HepG2 (cell line): ENCODE measurements at regions not wholly inside any gene's neighbourhood (a gene's known extent, or its start where the extent isn't known, plus 50 kb on each side); places are given as distances from the start of the nearest gene placed in this dataset.

ENCODE experiments used
- ATAC-seq: fragments of 200-7000 bp; cut with Tn5 transposase; 3 replicates; pipeline ENCODE4 v1.9.1; 2020; ENCODE audit warnings: mild to moderate bottlenecking, moderate library complexity
- BruUV-seq: library from RNA; stranded (reverse); fragments of 400-500 nt; replicated peaks from 2 replicates; lab custom pipeline; 2021; lab: Mats Ljungman, UMichigan
- CTCF ChIA-PET: fragments of 300-600 bp; formaldehyde crosslinking; extraction: SDS; loops from one replicate; lab custom pipeline; 2021; ENCODE audit warnings: low total read pairs, inconsistent platforms, low intra/inter-chr PET ratio; lab: Yijun Ruan, JAX
- POLR2A ChIA-PET: fragments of 350-600 bp; sonication (Branson Sonifier 250); formaldehyde crosslinking; loops from one replicate; lab custom pipeline; 2020; ENCODE audit warnings: antibody characterized with exemption, inconsistent platforms; lab: Yijun Ruan, JAX
- DNase-seq: peaks from one replicate; pipeline ENCODE4 v3.0.0-alpha.2; 2015; ENCODE audit warnings: low spot score
- FAIRE-seq: peaks from 3 replicates; lab custom pipeline; 2011; peaks lifted over from hg19 to GRCh38; lab: Jason Lieb, UNC
- H2AFZ ChIP-seq: one replicate; pipeline ENCODE4 v1.6.1; 2011; ENCODE audit warnings: low read length, inconsistent platforms
- H3K27ac ChIP-seq: fragments of 300-600 bp; 3 replicates; pipeline ENCODE4 v1.8.0; 2011; ENCODE audit warnings: mixed run types, mild to moderate bottlenecking, mixed read lengths, low read length, inconsistent platforms; ENCODE audit not compliant: insufficient read depth; ENCODE audit errors: extremely low read length
- H3K27me3 ChIP-seq, 2 experiments: fragments of 200-600 bp in 1 of 2; 2 replicates in 1 of 2; 3 replicates in 1 of 2; pipeline versions ENCODE4 v1.6.0 to v1.8.0; 2011; ENCODE audit warnings: low read length in 2 of 2, mild to moderate bottlenecking in 2 of 2, moderate library complexity in 2 of 2, inconsistent platforms in 1 of 2; ENCODE audit not compliant: insufficient read depth in 2 of 2, control insufficient read depth in 1 of 2
- H3K36me3 ChIP-seq, 2 experiments: fragments of 200-600 bp in 1 of 2; replicated peaks in 1 of 2; 2 replicates in 1 of 2; 3 replicates in 1 of 2; pipeline versions ENCODE4 v1.5.1 to v1.8.0; 2011; ENCODE audit warnings: low read length in 2 of 2, inconsistent platforms in 1 of 2; ENCODE audit not compliant: insufficient read depth in 2 of 2, control insufficient read depth in 1 of 2
- H3K4me1 ChIP-seq: 2 replicates; pipeline ENCODE4 v1.5.1; 2012; ENCODE audit warnings: low read length, inconsistent platforms; ENCODE audit not compliant: insufficient read depth
- H3K4me2 ChIP-seq: 2 replicates; pipeline ENCODE4 v1.6.0; 2011; ENCODE audit warnings: low read depth, low read length, inconsistent platforms
- H3K4me3 ChIP-seq, 3 experiments: fragments of 200-600 bp in 1 of 3; sonication (generic), shearing (Covaris generic) in 1 of 3; replicated peaks in 1 of 3; 2 replicates each; pipeline ENCODE4 v1.5.1; 2011 to 2016; ENCODE audit warnings: low read length in 3 of 3, inconsistent platforms in 2 of 3, low read depth in 2 of 3, mild to moderate bottlenecking in 2 of 3, control low read depth in 1 of 3, mixed read lengths in 1 of 3; ENCODE audit not compliant: insufficient read depth in 1 of 3
- H3K79me2 ChIP-seq: one replicate; pipeline ENCODE4 v1.6.1; 2011; ENCODE audit warnings: low read length, inconsistent platforms; ENCODE audit not compliant: insufficient read depth
- H3K9ac ChIP-seq: 2 replicates; pipeline ENCODE4 v1.6.0; 2011; ENCODE audit warnings: mild to moderate bottlenecking, low read depth, low read length, inconsistent platforms; ENCODE audit not compliant: insufficient read depth
- H3K9me3 ChIP-seq: 2 replicates; pipeline ENCODE4 v1.5.1; 2012; ENCODE audit warnings: mild to moderate bottlenecking, low read length
- H4K20me1 ChIP-seq: 2 replicates; pipeline ENCODE4 v1.6.0; 2011; ENCODE audit warnings: inconsistent platforms, mild to moderate bottlenecking, low read length, moderate library complexity; ENCODE audit not compliant: insufficient read depth
- FOXK1 ChIP-seq: sonication (generic); formaldehyde crosslinking; IDR thresholded peaks from 2 replicates; pipeline ENCODE4 v1.4.0; 2020; ENCODE audit warnings: low read depth, missing genetic modification reagents, borderline replicate concordance
- FOXP1 ChIP-seq, 2 experiments: fragments of 450-650 bp in 1 of 2; IDR thresholded peaks; 2 replicates each; pipeline ENCODE4 v1.6.1; 2017 to 2018; ENCODE audit warnings: antibody characterized with exemption in 1 of 2
- MAFF ChIP-seq: IDR thresholded peaks from 2 replicates; pipeline ENCODE4 v1.6.1; 2011; ENCODE audit warnings: low read depth, low read length, improper control_type of control experiment
- MBNL3 ChIP-seq: fragments of 250-450 bp; sonication (Bioruptor Pico); conservative IDR thresholded peaks from 2 replicates; pipeline ENCODE4 v1.8.0; 2022; ENCODE audit warnings: mild to moderate bottlenecking, inconsistent platforms
- SETDB1 ChIP-seq: sonication (generic); formaldehyde crosslinking; IDR thresholded peaks from 2 replicates; pipeline ENCODE4 v1.5.1; 2020; ENCODE audit warnings: missing genetic modification reagents, mild to moderate bottlenecking, borderline replicate concordance
- SKI ChIP-seq: fragments of 450-650 bp; IDR thresholded peaks from one replicate; pipeline ENCODE4 v1.6.1; 2018; ENCODE audit warnings: mild to moderate bottlenecking; ENCODE audit not compliant: partially characterized antibody
- TOE1 ChIP-seq: sonication (generic); formaldehyde crosslinking; IDR thresholded peaks from 2 replicates; pipeline ENCODE4 v1.4.0; 2020; ENCODE audit warnings: mild to moderate bottlenecking, missing genetic modification reagents
- YEATS4 ChIP-seq: sonication (generic); formaldehyde crosslinking; IDR thresholded peaks from 2 replicates; pipeline ENCODE4 v1.4.0; 2020; ENCODE audit warnings: missing genetic modification reagents, borderline replicate concordance
- ZFP41 ChIP-seq: sonication (generic); formaldehyde crosslinking; IDR thresholded peaks from 2 replicates; pipeline ENCODE4 v1.4.0; 2020; ENCODE audit warnings: mild to moderate bottlenecking, missing genetic modification reagents, borderline replicate concordance
- ZNF10 ChIP-seq: sonication (generic); formaldehyde crosslinking; IDR thresholded peaks from 2 replicates; pipeline ENCODE4 v1.4.0; 2020; ENCODE audit warnings: mild to moderate bottlenecking, low read depth, missing genetic modification reagents, borderline replicate concordance
- ZNF121 ChIP-seq: sonication (generic); formaldehyde crosslinking; IDR thresholded peaks from 2 replicates; pipeline ENCODE4 v1.5.0; 2020; ENCODE audit warnings: mild to moderate bottlenecking, missing genetic modification reagents
- ZNF20 ChIP-seq: sonication (generic); formaldehyde crosslinking; IDR thresholded peaks from 2 replicates; pipeline ENCODE4 v1.4.0; 2020; ENCODE audit warnings: mild to moderate bottlenecking, moderate library complexity, missing genetic modification reagents
- WGBS: methylation state at CpG from one replicate; pipeline ENCODE4 v1.1.6; 2017; ENCODE audit warnings: low lambda C conversion rate; 5-methylcytosine and 5-hydroxymethylcytosine counted together
- in situ Hi-C: cut with HindIII; loops from 2 replicates; pipeline ENCODE4 v1.10.0; 2017; ENCODE audit warnings: low pct_unique_long_range_greater_than_20kb; ENCODE audit not compliant: extremely low pct_ligation_motif_present
- intact Hi-C: fragments of 100-400 bp; cut with micrococcal nuclease; formaldehyde crosslinking; loops from one replicate; pipeline ENCODE4 v1.10.0; 2022; ENCODE audit not compliant: unreplicated experiment
- TF ChIP-seq, protein P1 (sequence below): sonication (generic); formaldehyde crosslinking; IDR thresholded peaks from 2 replicates; pipeline ENCODE4 v1.4.0; 2020; ENCODE audit warnings: missing genetic modification reagents, low read depth, mild to moderate bottlenecking, borderline replicate concordance
- TF ChIP-seq, protein P2 (sequence below): sonication (generic); formaldehyde crosslinking; IDR thresholded peaks from 2 replicates; pipeline ENCODE4 v1.5.0; 2020; ENCODE audit warnings: mild to moderate bottlenecking, missing genetic modification reagents

- CTCF ChIA-PET, result no interaction called here
- DNase-seq, result no peak
- no peaks in the 10 kb centered on the region for H3K4me1 ChIP-seq
- TF ChIP-seq YEATS4 (CRISPR knock-in tag) (no peak), ZNF121 (CRISPR knock-in tag) (no peak), FOXP1 (IDR thresholded peaks at IDR 0.05) (no peak), FOXP1 (CRISPR knock-in tag; IDR thresholded peaks at IDR 0.05) (no peak), MBNL3 (CRISPR knock-in tag) (no peak)
- TF ChIP-seq, protein P1, sequence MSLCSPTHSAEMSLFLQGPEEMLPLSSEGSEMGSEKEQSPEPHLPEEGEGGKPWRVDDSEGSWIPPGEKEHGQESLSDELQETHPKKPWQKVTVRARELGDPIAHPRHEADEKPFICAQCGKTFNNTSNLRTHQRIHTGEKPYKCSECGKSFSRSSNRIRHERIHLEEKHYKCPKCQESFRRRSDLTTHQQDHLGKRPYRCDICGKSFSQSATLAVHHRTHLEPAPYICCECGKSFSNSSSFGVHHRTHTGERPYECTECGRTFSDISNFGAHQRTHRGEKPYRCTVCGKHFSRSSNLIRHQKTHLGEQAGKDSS (CRISPR knock-in tag), result no peak
- no peaks in the 10 kb centered on the region for H3K36me3 ChIP-seq
- no peak overlapping the region for H3K9ac ChIP-seq
- H4K20me1 ChIP-seq, result no peaks in the 10 kb centered on the region
- intact Hi-C loops (no loop called here), in situ Hi-C loops (no loop called here)
- ATAC-seq, result no peak
- no TSS peak for BruUV-seq
- no peak overlapping the region for H3K4me3 ChIP-seq
- H3K4me2 ChIP-seq, result no peak overlapping the region
- H3K27ac ChIP-seq, result no peak overlapping the region
- peaks cover 0 to 20% of the 10 kb centered on the region in 2 experiments; a peak in 2 of 5 replicates for H3K27me3 ChIP-seq
- WGBS, result 11% methylated on average over 6 of the region's 6 CpGs
- POLR2A ChIA-PET, result no interaction called here
- FAIRE-seq, result no peak
- no peak overlapping the region for H2AFZ ChIP-seq
- H3K9me3 ChIP-seq, result no peaks in the 10 kb centered on the region
- no peaks in the 10 kb centered on the region for H3K79me2 ChIP-seq
These were observed 174.4 kb downstream of the RPIA start for GRCh38 chr2:88865801-88866371.

GRCh38 chr2:88866756-88867155 lies 175.3 kb downstream of the RPIA start:
- ChIA-PET POLR2A (no interaction called here), CTCF (no interaction called here)
- Histone ChIP-seq H3K9ac (no peak overlapping the region), H2AFZ (no peak overlapping the region), H3K36me3 (no peaks in the 10 kb centered on the region), H3K79me2 (no peaks in the 10 kb centered on the region), H3K4me1 (no peaks in the 10 kb centered on the region), H3K27ac (no peak overlapping the region), H3K9me3 (no peaks in the 10 kb centered on the region), H3K27me3 (peaks cover 0 to 26% of the 10 kb centered on the region in 2 experiments; a peak in 2 of 5 replicates), H3K4me2 (no peak overlapping the region), H4K20me1 (no peaks in the 10 kb centered on the region), H3K4me3 (no peak overlapping the region)
- ATAC-seq (no peak), DNase-seq (no peak), FAIRE-seq (no peak)
- BruUV-seq, result no TSS peak
- intact Hi-C loops, result no loop called here
- 59% methylated on average over 11 of the region's 11 CpGs for WGBS
- in situ Hi-C loops, result no loop called here
- no peak for TF ChIP-seq FOXK1
- TF ChIP-seq, protein P2, sequence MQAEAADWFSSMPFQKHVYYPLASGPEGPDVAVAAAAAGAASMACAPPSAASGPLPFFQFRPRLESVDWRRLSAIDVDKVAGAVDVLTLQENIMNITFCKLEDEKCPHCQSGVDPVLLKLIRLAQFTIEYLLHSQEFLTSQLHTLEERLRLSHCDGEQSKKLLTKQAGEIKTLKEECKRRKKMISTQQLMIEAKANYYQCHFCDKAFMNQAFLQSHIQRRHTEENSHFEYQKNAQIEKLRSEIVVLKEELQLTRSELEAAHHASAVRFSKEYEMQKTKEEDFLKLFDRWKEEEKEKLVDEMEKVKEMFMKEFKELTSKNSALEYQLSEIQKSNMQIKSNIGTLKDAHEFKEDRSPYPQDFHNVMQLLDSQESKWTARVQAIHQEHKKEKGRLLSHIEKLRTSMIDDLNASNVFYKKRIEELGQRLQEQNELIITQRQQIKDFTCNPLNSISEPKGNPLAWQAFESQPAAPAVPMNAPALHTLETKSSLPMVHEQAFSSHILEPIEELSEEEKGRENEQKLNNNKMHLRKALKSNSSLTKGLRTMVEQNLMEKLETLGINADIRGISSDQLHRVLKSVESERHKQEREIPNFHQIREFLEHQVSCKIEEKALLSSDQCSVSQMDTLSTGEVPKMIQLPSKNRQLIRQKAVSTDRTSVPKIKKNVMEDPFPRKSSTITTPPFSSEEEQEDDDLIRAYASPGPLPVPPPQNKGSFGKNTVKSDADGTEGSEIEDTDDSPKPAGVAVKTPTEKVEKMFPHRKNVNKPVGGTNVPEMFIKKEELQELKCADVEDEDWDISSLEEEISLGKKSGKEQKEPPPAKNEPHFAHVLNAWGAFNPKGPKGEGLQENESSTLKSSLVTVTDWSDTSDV (CRISPR knock-in tag), result no peak
- TF ChIP-seq MAFF, result no peak
- no peak for TF ChIP-seq ZNF10 (CRISPR knock-in tag)
- no peak for TF ChIP-seq SKI
- TF ChIP-seq SETDB1 (CRISPR knock-in tag), result no peak
- no peak for TF ChIP-seq ZNF20
- no peak for TF ChIP-seq TOE1
- no peak for TF ChIP-seq ZFP41 (CRISPR knock-in tag)
